Smooth muscle cell (in vitro differentiated cells): ENCODE measurements at regions not wholly inside any gene's neighbourhood (a gene's known extent, or its start where the extent isn't known, plus 50 kb on each side); places are given as distances from the start of the nearest gene placed in this dataset.

Source experiments
- DNase-seq: peaks from one replicate; lab custom pipeline; 2025; ENCODE audit not compliant: unreplicated experiment; lab: John Stamatoyannopoulos, UW
- H2AFZ ChIP-seq: fragments of 200-600 bp; sonication (generic); 2 replicates; pipeline ENCODE4 v1.6.0; 2016; ENCODE audit warnings: antibody characterized with exemption, low read depth, mild to moderate bottlenecking
- H3F3A ChIP-seq: fragments of 200-600 bp; sonication (generic); 2 replicates; pipeline ENCODE4 v1.6.0; 2017; ENCODE audit warnings: antibody characterized with exemption, low read depth
- H3K27ac ChIP-seq: fragments of 200-600 bp; sonication (generic); 2 replicates; pipeline ENCODE4 v1.5.1; 2016; ENCODE audit warnings: low read depth, mild to moderate bottlenecking
- H3K27me3 ChIP-seq: fragments of 200-600 bp; sonication (generic); 2 replicates; pipeline ENCODE4 v1.6.1; 2016; ENCODE audit warnings: low read depth, mild to moderate bottlenecking
- H3K36me3 ChIP-seq: fragments of 200-600 bp; sonication (generic); 2 replicates; pipeline ENCODE4 v1.5.1; 2016; ENCODE audit warnings: low read depth
- H3K4me1 ChIP-seq: fragments of 200-600 bp; sonication (generic); 2 replicates; pipeline ENCODE4 v1.5.1; 2016; ENCODE audit warnings: low read depth
- H3K4me2 ChIP-seq: fragments of 200-600 bp; sonication (generic); 2 replicates; pipeline ENCODE4 v1.6.0; 2016; ENCODE audit warnings: mild to moderate bottlenecking
- H3K4me3 ChIP-seq: fragments of 200-600 bp; sonication (generic); 2 replicates; pipeline ENCODE4 v1.5.1; 2016; ENCODE audit warnings: mild to moderate bottlenecking
- H3K79me2 ChIP-seq: fragments of 200-600 bp; sonication (generic); 2 replicates; pipeline ENCODE4 v1.6.0; 2016; ENCODE audit warnings: low read depth, mild to moderate bottlenecking
- H3K9ac ChIP-seq: fragments of 200-600 bp; sonication (generic); 2 replicates; pipeline ENCODE4 v1.6.0; 2016; ENCODE audit warnings: low read depth
- H3K9me3 ChIP-seq: fragments of 200-600 bp; sonication (generic); replicated peaks from 2 replicates; pipeline ENCODE4 v1.5.1; 2016; ENCODE audit warnings: low read depth
- H4K20me1 ChIP-seq: fragments of 200-600 bp; sonication (generic); 2 replicates; pipeline ENCODE4 v1.6.0; 2016; ENCODE audit warnings: low read depth
- CTCF ChIP-seq: fragments of 200-600 bp; sonication (generic); IDR thresholded peaks from 2 replicates; pipeline ENCODE4 v1.5.1; 2017; ENCODE audit warnings: borderline replicate concordance, mild to moderate bottlenecking, antibody characterized with exemption; ENCODE audit not compliant: insufficient read depth, poor library complexity, severe bottlenecking
- WGBS: methylation state at CpG from one replicate; pipeline ENCODE4 v1.1.7; 2016; ENCODE audit warnings: low lambda C conversion rate; 5-methylcytosine and 5-hydroxymethylcytosine counted together

GRCh38 chr3:87121856-87122255 is 105.3 kb upstream of the CHMP2B start:
- Histone ChIP-seq H4K20me1 (no peaks in the 10 kb centered on the region), H3K36me3 (no peaks in the 10 kb centered on the region), H3K9me3 (no peaks in the 10 kb centered on the region), H3K27me3 (no peaks in the 10 kb centered on the region), H3K4me1 (peaks cover 10% of the 10 kb centered on the region), H3F3A (no peaks in the 10 kb centered on the region), H3K79me2 (no peaks in the 10 kb centered on the region), H3K9ac (no peak overlapping the region), H2AFZ (no peak overlapping the region), H3K27ac (no peak overlapping the region), H3K4me3 (no peak overlapping the region), H3K4me2 (no peak overlapping the region)
- no peak for TF ChIP-seq CTCF
- 73% methylated on average over 2 of the region's 2 CpGs for WGBS
- DNase-seq = no peak

GRCh38 chr3:87120881-87121280 is 106.2 kb upstream of the CHMP2B start:
- WGBS = 93% methylated on average over 2 of the region's 2 CpGs
- no peak overlapping the region for H3K27ac ChIP-seq
- no peak for TF ChIP-seq CTCF
- H3K9ac ChIP-seq = no peak overlapping the region
- H2AFZ ChIP-seq = no peak overlapping the region
- H3K27me3 ChIP-seq = no peaks in the 10 kb centered on the region
- H3K4me3 ChIP-seq = no peak overlapping the region
- no peak overlapping the region for H3K4me2 ChIP-seq
- no peaks in the 10 kb centered on the region for H3F3A ChIP-seq
- no peaks in the 10 kb centered on the region for H3K9me3 ChIP-seq
- H4K20me1 ChIP-seq = no peaks in the 10 kb centered on the region
- H3K79me2 ChIP-seq = no peaks in the 10 kb centered on the region
- H3K36me3 ChIP-seq = no peaks in the 10 kb centered on the region
- H3K4me1 ChIP-seq = peaks cover 10% of the 10 kb centered on the region
- DNase-seq = no peak

- H3K27me3 ChIP-seq = no peaks in the 10 kb centered on the region
- no peak for DNase-seq
- H3F3A ChIP-seq = no peaks in the 10 kb centered on the region
- H4K20me1 ChIP-seq = no peaks in the 10 kb centered on the region
- no peaks in the 10 kb centered on the region for H3K36me3 ChIP-seq
- no peaks in the 10 kb centered on the region for H3K79me2 ChIP-seq
- H3K4me2 ChIP-seq = no peak overlapping the region
- H3K4me3 ChIP-seq = no peak overlapping the region
- TF ChIP-seq CTCF = no peak
- peaks cover 10% of the 10 kb centered on the region for H3K4me1 ChIP-seq
- H2AFZ ChIP-seq = no peak overlapping the region
- WGBS = 100% methylated on average over 1 of the region's 1 CpG
- no peak overlapping the region for H3K9ac ChIP-seq
- H3K27ac ChIP-seq = no peak overlapping the region
- H3K9me3 ChIP-seq = no peaks in the 10 kb centered on the region
Measured at GRCh38 chr3:87120236-87120635, 106.9 kb upstream of the CHMP2B start.

- Histone ChIP-seq H3K27me3 (no peaks in the 10 kb centered on the region), H4K20me1 (no peaks in the 10 kb centered on the region), H3K36me3 (no peaks in the 10 kb centered on the region), H3K4me3 (no peak overlapping the region), H3K9ac (no peak overlapping the region), H3K4me2 (no peak overlapping the region), H3K79me2 (no peaks in the 10 kb centered on the region), H3K4me1 (no peaks in the 10 kb centered on the region), H3K27ac (no peak overlapping the region), H3F3A (no peaks in the 10 kb centered on the region), H3K9me3 (no peaks in the 10 kb centered on the region), H2AFZ (no peak overlapping the region)
- no peak for DNase-seq
- TF ChIP-seq CTCF = no peak
- WGBS = 79% methylated on average over 1 of the region's 1 CpG
Measured at GRCh38 chr3:87109465-87109864, 117.6 kb upstream of the CHMP2B start.
